HG03460 (cell line): ENCODE measurements at regions not wholly inside any gene's neighbourhood (a gene's known extent, or its start where the extent isn't known, plus 50 kb on each side); places are given as distances from the start of the nearest gene placed in this dataset.
"Not testable (repeated sequence)": the region's sequence is repeated elsewhere in the genome, so short reads cannot be mapped to it uniquely, and the experiment has no call there.

Experiments used
- ATAC-seq: cut with Tn5 transposase; IDR thresholded peaks from one replicate; pipeline ENCODE4 v1.9.1; 2021; ENCODE audit not compliant: unreplicated experiment

DNA sequence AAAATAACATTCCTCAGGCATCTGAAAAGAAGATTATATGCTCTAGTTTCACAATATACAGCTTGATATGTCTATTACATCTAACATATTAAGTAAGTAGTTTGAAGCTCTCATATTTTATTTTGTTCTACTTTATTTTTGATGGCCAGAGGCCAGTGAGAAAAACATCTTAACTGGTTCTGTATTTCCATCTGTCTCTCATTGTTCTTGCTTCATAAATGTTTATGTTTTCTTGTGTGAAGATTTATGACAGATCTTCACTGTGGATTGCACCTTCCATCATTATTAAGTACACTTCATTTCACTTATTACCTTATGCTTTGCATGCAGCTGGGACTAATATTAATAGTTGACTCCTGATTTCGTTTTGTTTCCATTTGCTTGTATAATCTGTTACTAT is 511.2 kb downstream of the TSN start:
- ATAC-seq: no peak

DNA sequence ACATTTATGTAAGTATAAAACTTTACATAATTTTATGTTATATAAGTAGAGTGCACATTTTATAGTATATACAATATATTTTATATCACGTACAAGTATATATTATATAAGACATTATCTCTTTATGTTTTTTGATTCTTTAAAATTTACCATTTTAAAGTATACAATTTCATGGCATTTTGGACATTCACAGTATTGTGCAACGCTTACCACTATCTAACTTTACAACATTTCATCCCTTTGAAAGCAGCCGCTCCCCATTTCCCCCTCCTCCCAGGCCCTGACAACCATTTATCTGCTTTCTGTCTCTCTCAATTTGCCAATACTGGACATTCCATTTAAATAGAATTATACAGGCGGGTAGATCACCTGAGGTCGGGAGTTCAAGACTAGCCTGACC is 512.5 kb downstream of the TSN start:
- ATAC-seq: no peak

DNA sequence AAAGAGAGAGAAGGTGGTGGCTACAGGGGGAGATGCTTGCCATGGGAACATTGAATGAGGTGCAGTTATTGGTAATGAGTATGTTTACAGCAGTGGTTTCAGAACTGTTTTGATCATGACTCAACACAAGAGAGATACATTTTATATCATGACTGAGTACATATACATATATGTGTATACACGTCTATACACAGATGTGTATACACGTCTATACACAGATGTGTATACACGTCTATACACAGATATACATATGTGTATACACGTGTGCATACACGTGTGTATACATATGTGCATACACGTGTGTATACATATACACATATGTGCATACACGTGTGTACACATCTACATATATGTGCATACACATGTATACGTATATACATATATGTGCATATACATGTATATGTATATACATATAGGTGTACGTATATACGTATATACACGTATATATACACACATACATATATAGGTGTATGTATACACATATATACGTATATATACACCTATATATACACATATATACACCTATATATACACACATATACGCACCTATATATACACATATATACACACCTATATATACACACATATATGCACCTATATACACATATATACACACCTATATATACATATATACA is 518.5 kb downstream of the TSN start:
- ATAC-seq: no peak

DNA sequence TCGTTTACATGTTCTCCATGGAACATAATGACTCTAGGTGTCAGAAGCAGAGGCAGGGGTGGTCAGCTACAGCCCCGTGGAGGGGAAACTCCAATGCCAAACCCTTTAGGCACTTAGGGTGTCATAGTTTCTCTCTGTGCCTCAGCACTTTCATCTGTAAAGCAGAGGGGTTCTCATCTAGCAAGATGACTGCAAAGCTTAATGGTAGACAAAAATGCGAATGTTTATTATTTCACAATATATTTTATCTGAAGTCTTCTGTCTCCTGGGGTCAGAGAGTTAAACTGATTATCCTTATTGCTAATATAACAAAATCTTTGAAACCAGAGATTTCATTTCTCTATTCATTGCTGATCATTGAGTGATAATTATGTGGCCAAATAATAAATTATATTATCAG is 522.5 kb downstream of the TSN start:
- no peak for ATAC-seq

DNA sequence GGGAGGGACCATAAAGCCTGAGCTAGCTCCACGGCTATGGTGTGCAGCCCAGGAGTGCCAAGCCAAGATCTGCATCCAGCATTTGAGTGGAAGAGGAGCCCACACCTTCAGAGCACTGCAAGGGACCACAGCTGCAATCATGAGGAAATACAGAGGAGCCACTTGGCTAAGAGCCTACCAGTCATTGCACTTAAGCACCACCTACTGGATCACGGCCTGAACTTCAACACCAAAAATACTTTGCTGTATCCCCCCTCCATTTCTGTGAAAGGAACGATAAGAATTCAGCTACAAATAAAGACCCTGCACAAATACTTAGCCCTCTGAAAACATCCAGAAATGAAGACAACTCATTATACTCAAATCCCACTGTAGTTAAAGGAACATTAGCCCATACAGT is 545.3 kb downstream of the TSN start:
- ATAC-seq: no peak

DNA sequence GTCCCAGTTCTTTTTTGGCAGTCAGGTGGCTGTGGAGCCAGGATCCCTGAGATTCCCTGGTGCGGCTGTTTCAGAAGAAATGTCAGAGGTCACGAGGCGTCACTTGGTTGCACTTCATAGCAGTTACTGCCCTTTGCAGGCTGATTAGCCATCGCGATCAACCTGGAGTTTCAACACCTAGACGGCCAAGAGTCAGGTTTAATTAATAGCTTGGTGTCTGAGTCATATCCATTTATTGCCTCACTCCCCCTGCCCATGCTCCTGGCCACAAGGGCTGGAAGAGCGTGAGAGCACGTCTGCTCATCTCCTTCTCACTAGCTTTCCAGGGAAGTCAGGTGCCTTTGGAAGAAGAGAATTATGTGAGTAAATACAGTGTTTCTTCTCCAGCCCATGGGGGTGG is 552.3 kb downstream of the TSN start:
- ATAC-seq: no peak

DNA sequence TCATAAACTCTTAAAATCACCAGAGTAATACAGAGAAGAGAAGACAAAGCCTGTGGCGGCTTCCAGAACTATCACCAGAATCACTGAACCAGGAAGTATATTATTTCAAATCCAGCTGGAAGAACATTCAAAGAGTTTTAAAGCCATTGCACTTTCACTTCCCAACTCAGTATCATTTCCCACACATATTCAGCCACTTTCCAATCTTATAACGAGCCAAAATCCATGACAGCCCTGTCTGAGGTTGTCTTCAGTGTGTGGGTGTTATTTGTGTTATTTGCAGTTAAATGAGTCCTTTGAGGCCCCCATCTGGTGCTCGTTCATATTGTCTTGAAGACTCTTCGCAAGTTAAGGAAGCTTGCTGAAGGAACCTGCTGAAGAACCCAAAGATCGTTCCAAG is 559.9 kb downstream of the TSN start:
- ATAC-seq: no peak

DNA sequence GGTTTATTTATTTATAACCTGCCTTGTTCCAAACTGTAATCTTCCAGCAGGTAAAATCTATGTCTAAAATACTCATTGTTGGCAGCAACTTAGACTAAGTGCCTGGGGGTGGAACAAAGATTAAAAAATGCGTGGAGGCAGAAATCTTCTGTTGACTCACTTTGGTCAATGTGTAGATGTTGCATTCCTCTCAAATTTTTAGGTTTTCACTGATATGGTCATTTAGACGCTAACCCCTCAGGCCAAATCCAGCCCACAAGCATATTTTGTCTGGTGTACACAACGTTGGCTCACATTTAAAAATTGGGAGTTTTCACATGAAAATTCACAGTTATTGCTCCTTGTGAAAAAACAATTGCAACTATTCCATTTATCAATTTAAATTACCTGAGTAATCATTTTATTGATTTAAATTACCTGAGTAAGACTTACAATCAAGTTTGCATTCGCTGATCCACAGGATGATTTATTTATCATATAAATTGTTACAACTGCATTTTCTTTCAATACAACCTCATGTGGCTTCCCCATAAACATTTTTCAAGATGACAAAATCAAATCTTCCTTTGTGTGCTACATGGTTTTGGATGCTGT is 564.2 kb downstream of the TSN start:
- no peak for ATAC-seq

DNA sequence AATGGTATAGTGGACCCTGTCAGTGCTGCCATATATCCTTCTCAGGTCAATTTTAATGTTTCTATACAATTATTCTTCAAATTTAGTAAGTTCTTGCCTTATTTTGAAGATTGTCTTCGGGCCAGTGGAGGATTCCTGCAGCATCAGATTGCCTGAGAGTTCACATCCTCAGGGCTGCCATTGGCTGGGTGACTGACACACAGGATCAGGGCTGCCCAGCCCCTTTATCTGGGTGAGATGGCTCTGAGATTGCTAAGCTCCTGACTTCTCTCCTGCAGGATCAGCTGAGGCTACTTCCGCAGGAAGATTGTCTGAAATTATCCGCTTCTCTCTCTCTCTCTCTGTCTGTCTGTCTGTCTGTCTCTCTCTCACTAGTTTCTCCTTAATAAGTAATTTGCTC is 567.4 kb downstream of the TSN start:
- no peak for ATAC-seq

DNA sequence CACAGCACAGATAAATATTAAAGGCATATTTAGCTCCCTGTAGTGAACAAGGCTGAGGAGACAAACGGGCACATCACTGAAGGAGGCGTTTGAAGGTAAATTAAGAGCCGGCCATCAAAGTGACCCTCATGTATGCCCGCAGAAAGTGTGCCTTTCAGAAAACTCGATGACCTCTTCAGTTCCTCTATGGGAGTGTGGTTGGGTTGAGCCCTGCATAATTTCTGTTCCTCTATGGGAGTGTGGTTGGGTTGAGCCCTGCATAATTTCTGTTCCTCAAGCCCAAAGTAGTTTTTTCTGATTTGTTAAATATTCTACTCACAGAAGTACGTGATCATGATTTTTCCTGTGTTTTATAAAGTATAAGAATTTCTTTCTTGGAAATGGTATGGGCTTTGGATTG is 568.5 kb downstream of the TSN start:
- ATAC-seq: no peak

DNA sequence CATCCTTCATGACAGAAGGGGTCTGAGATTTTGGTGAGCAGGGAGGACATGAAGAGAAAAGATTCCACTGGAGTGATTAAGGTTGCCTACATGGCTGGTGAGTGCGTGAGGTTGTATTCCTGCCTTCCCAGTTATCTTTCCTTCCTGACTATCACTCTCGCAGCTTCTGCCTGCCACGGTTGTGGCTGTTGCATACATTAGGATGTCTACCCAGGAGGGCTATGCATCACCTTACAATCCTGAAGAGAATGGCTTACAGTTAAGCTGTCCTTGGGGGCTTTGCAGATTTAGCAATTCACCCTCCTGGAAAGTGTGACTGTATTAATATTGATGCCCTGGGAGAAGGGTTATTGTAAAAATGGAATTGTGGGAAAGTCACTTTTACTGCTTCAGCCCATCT is 571.0 kb downstream of the TSN start:
- ATAC-seq: no peak

DNA sequence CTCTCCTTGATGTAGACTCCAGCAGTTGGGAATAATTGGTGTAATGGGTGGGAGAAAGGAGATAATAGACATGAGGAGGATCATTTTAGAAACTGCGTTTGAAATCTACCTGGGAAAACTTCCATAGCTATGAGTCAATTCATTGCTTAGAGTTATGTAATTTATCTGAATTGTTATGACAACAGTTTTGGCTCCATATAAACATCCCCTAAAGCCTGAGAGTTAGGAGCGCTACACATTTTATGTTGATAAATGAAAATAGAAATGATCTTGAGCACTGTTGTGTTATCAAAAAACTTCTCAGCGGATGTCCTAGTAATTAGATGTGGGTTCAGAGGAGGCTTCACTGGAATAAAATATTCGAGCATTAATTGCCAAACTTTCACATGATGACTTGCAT is 573.4 kb downstream of the TSN start:
- no peak for ATAC-seq

DNA sequence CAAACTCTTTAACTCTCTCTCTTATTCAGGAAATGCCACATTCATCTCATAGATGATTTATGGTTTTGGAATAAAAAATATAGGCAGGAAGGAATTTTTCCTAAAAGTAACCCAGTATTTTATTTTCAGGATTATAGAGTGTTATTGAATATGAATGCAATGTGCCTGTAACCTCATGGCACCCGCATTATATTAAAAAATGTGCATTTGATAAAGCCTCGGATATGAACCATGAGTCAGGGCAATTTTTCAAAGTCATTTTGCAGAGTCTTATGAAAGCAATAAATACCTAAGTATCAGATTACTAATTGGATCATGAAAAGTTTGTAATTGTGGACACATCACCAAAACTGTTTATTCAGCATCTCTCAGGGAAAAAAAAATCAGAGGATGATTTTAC is 573.8 kb downstream of the TSN start:
- no peak for ATAC-seq

DNA sequence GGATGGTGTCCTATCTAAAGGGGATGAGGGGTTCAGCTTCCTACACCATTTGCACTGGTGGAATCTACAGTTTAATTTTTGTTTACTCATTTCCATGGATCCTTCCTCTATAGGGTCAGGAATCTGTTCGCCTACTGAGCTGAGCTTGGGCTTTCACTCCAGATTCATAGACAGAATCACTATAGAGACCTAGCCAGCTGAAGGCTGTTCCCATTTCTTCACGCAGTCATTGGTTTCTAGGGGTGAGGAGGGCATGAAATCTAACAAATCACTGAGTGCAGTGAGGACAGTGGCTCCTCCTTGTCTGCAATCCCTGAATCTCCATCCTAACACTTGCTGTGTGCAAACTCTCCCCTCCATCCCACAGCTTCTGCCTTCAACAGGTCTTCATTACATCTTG is 578.5 kb downstream of the TSN start:
- ATAC-seq: no peak

DNA sequence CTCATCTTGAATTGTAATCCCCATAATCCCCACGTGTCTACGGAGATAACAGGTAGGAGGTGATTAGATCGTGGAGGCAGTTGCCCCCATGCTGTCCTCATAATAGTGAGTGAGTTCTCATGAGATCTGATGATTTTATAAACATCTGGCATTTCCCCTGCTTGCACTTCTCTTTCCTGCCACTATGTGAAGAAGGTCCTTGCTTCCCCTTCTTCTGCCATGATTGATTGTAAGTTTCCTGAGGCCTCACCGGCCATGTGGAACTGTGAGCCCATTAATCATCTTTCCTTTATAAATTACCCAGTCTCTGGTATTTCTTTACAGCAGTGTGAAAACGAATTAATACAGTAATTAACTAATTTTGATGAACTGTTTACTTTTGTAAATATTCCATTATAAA is 582.5 kb downstream of the TSN start:
- no peak for ATAC-seq

DNA sequence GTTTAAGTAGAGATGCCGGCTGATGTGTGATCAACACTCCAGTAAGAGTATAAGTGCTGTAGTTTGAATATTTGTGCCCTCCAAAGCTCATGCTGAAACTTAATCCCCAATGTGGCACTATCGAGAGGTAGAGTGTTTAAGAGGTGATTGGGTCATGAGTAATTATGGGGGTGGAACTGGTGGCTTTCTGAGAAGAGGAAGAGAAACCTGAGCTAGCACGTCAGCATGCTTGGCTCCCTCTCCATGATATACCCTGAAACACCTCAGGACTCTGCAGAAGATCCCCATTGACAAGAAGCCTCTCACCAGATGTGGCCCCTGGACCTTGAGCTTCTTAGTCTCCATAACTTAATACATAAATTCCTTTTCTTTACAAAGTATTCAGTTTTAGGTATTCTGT is 584.8 kb downstream of the TSN start:
- ATAC-seq: peak; percentile 93

DNA sequence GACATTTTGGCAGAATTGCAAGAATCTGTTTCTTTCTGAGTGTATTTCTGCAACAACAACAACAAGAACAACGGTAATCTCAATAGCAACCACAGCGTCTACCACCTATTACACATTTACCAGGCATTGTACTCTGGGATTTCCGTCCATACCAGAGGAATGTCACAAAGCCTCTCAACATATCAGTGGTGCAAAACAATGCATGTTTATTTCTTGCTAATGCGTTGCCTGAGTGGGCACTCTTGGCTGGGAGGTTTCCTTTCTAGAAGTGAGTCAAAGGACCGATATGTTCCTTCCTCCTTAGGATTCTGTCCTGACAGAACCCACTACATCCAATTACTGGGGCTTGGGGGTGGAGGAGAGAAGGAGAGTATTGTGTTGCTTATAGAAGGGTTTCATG is 585.6 kb downstream of the TSN start:
- no peak for ATAC-seq

DNA sequence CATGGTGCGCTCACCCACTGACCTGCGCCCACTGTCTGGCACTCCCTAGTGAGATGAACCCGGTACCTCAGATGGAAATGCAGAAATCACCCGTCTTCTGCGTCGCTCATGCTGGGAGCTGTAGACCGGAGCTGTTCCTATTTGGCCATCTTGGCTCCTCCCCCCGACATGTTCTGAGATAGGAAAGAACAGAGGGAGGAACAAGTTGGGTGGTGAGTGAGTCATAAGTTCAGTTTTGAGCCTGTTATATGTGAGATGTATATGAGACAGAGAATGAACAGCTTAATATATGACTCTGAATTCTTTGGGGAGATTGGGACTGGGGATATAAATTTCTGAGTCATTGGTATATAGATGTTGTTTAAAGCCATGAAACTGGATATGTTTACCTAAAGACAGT is 596.7 kb downstream of the TSN start:
- not testable (repeated sequence) for ATAC-seq

DNA sequence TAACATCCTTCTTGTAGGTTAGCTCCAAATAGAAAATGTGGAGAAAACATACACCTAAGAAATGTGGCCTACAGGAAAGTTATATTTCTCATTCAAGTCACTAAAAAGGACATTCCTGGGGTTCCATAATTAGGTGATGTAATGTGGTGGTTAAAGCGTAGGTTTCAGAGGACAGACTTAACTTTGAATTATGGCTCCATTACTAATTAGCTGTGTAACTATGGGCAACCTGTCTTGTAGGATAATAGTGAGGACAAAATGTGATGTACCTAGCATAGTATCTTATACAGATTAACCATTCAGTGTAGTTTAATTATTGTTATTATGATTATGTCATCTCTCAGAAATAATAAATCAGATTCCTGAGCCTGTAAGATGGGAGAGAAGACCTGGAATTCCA is 602.5 kb downstream of the TSN start:
- no peak for ATAC-seq

DNA sequence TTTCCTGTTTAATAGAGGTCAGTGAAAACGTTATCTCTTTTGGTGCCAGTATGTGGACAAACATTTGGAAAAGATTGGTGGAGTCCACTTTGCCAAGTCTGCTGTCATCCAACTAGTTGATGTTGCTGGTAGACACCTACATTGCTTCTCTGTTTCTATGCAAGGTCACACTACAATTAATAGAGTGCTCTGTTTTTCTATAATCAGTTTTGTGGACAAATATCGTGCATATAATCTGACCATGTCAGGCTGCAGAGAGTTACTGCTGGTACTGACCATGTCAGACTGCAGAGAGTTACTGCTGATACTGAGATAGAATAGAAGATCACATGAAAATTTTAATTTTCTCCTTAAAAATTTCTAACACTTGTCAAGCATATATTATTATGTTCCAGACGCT is 603.3 kb downstream of the TSN start:
- no peak for ATAC-seq

DNA sequence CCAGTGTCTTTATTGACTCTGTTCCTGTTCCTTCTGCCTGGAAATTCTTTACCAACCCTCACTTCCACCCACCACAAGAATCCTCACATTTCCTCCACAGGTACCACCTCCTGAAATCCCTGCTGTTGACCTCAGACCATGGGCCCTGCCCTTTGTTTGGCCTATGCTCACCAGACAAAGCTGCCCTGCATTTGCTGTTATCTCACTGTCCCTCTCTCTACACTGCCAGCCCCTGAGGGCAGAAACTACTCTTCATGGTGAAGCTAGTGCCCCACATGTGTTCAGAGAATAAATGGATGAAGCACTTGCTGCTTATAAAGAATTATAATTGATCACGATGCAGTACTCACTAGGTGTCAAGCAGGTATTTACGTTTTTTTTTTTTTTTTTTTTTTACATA is 608.4 kb downstream of the TSN start:
- ATAC-seq: no peak

DNA sequence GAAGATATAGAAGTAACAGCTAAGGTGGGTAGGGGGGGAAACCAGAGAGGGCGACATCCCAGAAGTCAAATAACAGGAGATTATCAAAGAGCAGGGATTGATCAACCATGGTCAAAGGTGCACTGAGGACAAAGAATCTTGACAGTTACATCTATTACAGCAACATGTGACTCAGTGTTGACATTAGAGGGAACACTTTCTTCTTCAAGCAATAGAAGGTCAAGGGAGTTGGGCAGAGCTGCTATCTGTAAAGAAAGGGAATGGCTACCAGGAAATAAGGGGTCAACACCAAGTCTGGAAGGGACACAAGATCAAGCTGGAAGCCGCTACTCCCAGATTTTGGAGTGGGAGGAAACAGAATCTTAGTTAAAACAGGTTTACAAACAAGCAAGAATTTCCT is 611.0 kb downstream of the TSN start:
- no peak for ATAC-seq

DNA sequence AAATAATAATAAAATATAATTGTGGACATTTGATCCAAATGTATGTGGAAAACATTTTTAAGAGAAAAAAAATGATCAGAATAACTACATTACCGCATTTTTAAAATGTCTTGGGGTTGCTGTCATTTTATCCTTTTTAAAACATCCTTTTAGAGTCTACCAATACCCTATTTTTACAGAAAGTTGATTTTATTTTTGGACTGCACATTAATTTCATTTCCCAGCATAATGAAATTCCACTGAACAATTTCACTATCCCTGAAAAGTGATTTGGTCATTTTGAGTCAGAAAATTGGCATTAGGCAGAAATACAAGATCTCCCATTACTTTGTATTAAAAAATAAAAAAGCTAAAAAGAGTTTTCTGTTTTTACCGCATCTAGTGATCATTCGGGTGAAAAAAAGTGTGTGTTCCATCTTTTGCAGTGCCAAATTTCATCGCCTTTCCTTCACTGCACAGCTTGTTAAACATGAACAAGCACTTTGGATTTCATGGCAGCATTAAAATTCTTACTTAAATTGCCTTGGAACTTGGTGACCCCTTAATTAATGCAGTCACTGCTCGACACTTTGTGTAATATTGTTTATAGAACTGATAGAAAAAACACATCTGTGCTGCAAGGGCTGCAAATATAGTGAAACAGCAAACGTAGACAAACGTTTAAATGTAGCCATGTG is 611.7 kb downstream of the TSN start:
- ATAC-seq: no peak
